ENCODE measurements at regions not wholly inside any gene's neighbourhood (a gene's known extent, or its start where the extent isn't known, plus 50 kb on each side); places are given as distances from the start of the nearest gene placed in this dataset.

- DNase-seq: no peak
These were observed 201.7 kb downstream of the RAMP3 start for GRCh38 chr7:45359250-45359649.

DNA sequence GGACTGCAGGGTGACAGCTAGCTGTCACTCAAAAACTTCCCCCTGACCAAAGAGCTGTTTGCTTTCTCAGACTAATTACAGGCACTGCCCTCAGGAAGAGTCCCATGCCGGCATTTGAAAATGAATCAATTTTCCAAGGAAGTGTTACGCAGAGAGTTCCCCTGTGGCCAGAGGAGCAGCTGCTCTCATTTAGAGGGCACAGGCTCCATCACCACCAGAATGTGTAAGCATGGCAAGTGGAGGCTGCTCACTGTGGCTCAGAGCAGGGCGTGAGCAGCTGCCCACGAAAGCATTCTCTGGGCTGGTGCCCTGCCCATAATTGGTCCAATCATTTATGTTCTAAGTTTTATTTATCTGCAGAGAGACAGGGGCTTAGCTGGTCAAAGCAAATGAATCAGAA, 202.2 kb downstream of the RAMP3 start:
- no peak for DNase-seq

GRCh38 chr7:45363669-45364068, 206.1 kb downstream of the RAMP3 start:
- no peak for DNase-seq

DNA sequence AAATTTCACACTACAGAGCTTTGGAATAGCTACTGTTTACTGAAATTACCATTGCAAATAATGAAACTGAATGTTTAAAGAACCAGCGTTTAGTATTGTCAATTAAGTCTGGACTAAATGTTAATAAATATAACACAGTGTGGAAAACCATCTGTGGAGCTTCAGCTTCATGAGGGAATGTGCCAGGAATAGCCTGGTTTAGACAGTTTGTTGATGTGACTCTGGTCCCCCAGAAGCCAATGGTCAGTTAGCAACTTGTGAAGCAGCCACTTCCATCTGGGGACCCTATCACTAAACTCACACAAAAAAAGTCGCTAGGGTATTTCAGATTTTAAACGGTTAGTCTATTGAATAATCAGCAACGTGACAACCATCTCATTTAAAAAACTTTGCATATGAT, 207.8 kb downstream of the RAMP3 start:
- DNase-seq: no peak

GRCh38 chr7:45366475-45366874, 207.7 kb upstream of the ADCY1 start:
- DNase-seq: no peak

- DNase-seq: no peak
These were observed 207.1 kb upstream of the ADCY1 start for GRCh38 chr7:45367026-45367425.

GRCh38 chr7:45368129-45368807, 205.9 kb upstream of the ADCY1 start:
- DNase-seq: no peak

DNA sequence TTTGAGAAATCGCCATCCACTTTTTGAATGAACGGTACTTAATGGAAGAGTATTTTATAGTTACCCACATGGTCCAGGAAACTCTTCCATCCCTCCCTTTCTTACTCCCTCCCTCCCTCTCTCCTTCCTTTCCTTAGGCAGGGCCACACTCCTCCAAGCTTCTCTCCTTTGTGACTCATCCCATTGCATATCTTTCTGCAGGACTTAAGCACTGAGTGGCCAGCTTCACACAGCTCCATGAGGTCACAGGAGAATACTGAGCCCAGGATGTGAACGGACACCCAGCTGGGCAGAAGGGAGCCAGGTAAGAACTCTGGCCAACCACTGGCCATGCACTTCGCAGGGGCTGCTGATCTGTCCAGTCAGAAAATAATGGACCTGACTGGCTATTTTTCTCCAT, 189.7 kb upstream of the ADCY1 start:
- no peak for DNase-seq

DNA sequence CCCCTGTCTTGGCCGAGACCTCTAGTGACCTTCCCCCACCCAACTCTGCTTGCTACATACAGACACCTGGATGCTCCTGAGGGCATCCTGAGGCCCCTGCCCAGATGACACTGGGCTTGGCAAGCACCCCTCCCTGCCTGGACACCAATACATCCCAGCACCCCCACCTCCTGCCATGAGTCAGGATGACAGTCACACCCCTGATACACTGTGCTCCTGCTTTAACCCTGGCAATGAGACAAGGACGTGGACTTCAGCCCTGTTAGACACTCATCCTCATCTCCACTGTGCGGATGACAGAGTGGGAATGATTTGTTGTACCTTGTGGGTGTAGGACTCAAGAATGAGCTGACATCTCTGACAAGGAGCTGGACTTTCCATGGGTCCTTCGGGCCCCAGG, 186.3 kb upstream of the ADCY1 start:
- DNase-seq: no peak

GRCh38 chr7:45389073-45389872, 184.9 kb upstream of the ADCY1 start:
- DNase-seq: no peak

- no peak for DNase-seq
These were observed 184.0 kb upstream of the ADCY1 start for GRCh38 chr7:45390180-45390579.

DNA sequence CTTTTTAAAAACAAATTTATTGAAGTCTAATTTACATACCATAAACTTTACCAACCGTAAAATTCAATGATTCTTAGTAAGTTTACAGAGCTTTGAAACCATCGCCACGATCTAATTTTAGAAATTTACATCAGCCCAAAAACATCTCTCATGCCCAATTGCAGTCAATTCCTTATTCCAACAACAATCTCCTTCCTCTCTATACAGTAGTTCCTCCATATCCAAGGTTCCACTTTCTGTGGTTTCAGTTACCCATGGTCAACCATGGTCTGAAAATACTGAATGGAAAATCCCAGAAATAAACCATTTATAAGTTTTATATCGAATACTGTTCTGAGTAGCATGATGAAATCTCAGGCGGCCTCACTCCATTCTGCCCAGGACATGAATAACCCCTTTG, 183.4 kb upstream of the ADCY1 start:
- no peak for DNase-seq

DNA sequence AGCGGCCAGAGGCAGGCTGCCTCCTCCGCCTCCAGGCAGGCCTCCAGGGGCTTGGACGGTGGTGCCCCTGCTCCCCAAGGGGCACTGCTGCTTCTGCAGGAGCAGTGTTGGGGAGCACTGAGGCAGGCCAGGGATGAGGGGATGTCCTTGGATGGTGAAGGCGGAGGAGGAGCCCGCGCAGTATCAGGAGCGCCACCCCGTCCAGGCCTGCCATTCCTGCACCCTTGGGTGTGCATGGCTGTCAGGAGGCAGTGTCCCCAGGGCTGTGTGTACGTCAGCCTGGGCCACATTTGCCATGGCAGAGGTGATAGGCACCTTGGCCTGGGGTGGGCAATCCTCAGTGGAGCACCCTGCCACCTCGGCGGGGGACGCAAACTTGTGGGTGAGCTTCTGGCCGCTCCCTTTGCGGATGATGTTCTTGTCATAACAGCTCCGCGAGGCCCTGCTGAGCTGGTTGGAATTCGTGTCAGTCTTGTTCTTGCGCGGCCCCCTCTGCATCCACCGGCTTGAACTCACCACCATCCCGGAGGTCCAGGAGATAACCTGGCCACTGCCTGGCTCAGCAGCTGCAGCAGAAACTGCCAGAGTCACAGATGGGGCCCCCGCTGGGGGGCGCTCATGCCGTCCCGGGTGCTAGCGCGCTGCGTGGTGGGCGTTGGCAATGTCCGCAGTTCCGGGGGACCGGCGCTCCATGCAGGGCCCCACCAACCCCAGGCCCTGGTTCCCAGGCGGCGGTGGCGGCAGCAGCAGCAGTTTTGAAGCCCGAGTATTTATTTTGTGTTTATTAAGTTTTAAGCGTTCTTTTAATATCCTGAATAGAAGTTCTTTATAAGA, 182.3 kb upstream of the ADCY1 start:
- DNase-seq: no peak

DNA sequence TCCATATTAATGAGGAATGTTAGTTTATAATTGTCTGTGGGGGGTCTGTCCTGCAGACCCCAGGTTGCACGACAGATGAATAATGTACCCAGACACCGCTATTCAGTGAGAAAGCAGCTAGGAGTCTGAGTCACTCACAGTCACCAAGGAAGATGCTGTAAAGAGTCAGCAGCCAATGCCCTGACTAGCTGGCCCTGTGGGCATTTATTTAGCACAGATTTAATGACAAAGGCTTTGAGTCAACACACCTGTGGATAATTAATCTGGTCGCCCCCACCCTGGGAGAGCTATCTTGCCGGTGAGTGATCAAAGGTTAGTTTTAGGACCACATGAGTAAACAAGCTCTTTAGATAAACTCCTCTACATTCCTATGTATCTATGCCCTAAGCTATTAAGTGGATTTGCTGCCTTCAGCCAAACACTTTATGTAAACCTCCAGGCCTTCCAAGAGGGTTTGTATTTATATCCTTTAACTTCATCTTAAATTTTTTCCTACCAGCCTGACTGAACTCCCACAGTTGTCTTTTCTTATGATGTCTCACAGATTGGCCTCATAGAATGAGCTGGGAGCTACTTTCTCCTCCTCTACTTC, 180.0 kb upstream of the ADCY1 start:
- DNase-seq: no peak

DNA sequence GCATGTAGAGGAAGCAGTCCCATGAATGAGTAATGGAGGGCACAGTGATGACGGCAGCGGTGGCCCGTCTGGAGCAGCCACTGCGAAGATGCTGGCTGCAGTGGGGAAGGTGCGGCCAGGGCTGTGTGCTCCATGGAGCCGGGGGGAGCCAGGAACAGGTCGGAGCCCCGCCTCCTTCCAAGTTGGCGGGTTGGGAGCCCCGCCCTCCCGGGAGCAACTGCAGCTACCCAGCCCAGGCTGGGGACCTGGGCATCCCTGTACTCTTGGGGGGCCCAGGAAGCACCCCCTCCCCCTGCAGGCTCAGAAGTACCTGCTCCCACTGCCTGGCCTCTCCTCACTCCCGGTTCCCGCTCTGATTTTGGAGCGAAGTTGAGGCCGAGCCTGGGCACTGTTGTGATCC, 175.1 kb upstream of the ADCY1 start:
- DNase-seq: no peak

GRCh38 chr7:45400680-45401079, 173.5 kb upstream of the ADCY1 start:
- DNase-seq: no peak

DNA sequence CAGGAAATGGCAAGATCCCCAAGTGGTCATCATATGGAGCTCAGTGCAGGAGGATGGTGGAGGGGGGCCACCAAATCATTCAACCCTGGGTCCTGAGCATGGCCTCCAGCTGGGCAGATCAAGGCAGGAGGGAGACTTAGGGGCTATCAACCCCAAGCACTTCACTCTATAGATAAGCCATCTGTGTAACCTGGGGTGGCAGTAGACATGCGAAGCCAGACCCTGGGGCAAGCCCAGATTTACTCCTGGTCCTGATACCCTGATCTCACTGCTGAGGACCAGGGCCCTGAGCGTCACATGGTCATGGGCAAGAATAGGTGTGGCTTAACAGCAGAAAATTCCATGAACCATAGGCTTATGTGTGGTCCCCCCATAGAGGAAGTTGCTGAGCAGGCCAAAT, 173.0 kb upstream of the ADCY1 start:
- DNase-seq: no peak

GRCh38 chr7:45401851-45402250, 172.3 kb upstream of the ADCY1 start:
- DNase-seq: no peak

DNA sequence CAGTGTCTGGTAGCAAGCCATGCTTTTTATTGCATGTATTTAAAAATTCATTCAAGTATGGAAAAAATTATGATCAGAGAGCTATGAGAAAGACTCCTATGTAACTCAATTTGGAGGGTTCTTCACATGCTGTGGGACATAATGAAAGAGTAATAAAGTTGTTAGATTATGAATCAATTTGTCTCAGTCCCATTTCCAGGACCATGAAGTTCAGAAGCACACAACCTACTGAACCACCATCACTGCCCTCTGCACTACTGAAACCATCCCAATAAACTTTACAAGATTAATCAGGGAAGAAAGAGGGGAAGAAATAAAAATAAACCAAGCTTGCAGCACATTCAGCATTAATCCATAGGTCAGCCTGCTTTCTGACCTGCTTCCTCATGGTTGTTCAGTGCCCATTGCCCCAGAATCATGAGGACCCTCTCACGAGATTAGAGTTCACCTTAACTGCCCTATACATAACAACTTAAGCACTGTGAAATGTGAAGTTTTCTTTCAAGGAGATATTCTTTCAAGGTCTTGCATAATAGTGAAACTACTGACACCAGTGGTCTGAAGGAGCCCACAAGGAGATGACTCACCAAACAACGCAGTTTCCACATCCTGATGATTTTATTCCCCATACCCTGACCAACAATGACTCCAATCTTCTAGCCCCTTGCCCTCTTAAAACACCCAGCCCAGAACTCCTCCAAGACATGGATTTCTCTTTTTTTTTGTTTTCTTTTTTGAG, 171.5 kb upstream of the ADCY1 start:
- DNase-seq: no peak

DNA sequence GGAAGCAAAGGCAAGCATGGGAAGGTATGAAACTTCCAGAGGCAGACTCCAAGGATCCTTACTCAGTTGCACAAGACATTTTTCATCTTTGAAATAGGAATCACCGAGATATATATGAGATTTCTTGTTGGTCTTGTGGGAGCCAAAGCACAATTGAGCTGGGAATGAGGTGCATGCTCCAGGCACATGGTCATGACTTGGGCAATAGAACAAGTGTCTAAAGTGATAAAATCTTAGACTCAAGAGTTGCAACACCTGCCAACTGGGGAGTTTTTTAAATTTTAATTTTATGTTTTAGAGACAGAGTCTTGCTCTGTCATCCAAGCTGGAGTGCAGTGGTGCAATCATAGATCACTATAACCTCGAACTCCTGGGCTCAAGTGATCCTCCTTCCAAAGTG, 169.5 kb upstream of the ADCY1 start:
- no peak for DNase-seq

- no peak for DNase-seq
These were observed 166.3 kb upstream of the ADCY1 start for GRCh38 chr7:45407730-45408408.

DNA sequence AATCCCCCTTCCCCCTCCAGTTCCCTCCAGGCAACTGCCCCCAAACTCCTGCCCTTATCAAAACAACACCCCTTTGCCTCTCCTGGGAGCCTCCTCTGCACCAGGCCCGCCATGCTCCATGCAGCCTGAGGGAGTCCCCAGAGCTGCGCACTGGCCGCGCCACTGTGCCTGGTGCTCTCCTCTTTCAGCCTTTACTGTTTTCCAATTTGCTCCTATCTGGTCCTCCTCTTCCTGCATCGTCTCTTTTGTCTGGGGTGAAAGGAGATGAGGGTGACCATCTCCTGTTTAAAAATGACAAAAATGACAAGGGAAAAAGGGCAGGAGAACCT, 165.8 kb upstream of the ADCY1 start:
- DNase-seq: no peak

All from SHP77 treated with DMSO at 0.1 percent for 48 hours (cell line).